22Rv1 (cell line): ENCODE measurements at regions not wholly inside any gene's neighbourhood (a gene's known extent, or its start where the extent isn't known, plus 50 kb on each side); places are given as distances from the start of the nearest gene placed in this dataset.

Experiments
- ZFX ChIP-seq: fragments of 450-650 bp; IDR thresholded peaks from 2 replicates; pipeline ENCODE4 v1.6.1; 2017; ENCODE audit warnings: antibody characterized with exemption, borderline replicate concordance
- TF ChIP-seq, protein P1 (sequence below): fragments of 450-650 bp; IDR thresholded peaks from 2 replicates; pipeline ENCODE4 v1.5.1; 2017; ENCODE audit warnings: mild to moderate bottlenecking

- TF ChIP-seq, protein P1, sequence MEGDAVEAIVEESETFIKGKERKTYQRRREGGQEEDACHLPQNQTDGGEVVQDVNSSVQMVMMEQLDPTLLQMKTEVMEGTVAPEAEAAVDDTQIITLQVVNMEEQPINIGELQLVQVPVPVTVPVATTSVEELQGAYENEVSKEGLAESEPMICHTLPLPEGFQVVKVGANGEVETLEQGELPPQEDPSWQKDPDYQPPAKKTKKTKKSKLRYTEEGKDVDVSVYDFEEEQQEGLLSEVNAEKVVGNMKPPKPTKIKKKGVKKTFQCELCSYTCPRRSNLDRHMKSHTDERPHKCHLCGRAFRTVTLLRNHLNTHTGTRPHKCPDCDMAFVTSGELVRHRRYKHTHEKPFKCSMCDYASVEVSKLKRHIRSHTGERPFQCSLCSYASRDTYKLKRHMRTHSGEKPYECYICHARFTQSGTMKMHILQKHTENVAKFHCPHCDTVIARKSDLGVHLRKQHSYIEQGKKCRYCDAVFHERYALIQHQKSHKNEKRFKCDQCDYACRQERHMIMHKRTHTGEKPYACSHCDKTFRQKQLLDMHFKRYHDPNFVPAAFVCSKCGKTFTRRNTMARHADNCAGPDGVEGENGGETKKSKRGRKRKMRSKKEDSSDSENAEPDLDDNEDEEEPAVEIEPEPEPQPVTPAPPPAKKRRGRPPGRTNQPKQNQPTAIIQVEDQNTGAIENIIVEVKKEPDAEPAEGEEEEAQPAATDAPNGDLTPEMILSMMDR: no peak
- TF ChIP-seq ZFX: no peak
Observed at GRCh38 chr2:118292991-118293390, 204.7 kb downstream of the INSIG2 start.
